Uterus (tissue), 2 donors: ENCODE measurements at regions not wholly inside any gene's neighbourhood (a gene's known extent, or its start where the extent isn't known, plus 50 kb on each side); places are given as distances from the start of the nearest gene placed in this dataset.

ENCODE experiments used
- CTCF ChIP-seq, 4 experiments: fragments of 200-600 bp in 2 of 4; fragments of 450-650 bp in 2 of 4; sonication (generic) in 2 of 4; IDR thresholded peaks; one replicate each; pipeline ENCODE4 v1.5.1; 2016 to 2019; ENCODE audit warnings: antibody characterized with exemption in 4 of 4, mild to moderate bottlenecking in 2 of 4, moderate library complexity in 1 of 4
- POLR2A ChIP-seq, 2 donors: fragments of 450-650 bp; IDR thresholded peaks; one replicate each; pipeline ENCODE4 v1.6.1; 2016; ENCODE audit warnings: antibody characterized with exemption in 2 of 2, mild to moderate bottlenecking in 1 of 2, moderate library complexity in 1 of 2

GRCh38 chr4:75285837-75286236 lies 228.4 kb downstream of the RCHY1 start:
- TF ChIP-seq CTCF (IDR thresholded peaks at IDR 0.05) (no peak), POLR2A (IDR thresholded peaks at IDR 0.05) (no peak)
